ENCODE measurements at regions not wholly inside any gene's neighbourhood (a gene's known extent, or its start where the extent isn't known, plus 50 kb on each side); places are given as distances from the start of the nearest gene placed in this dataset.

GRCh38 chr5:88399561-88399960 is 130.9 kb upstream of the TMEM161B start:
- H4K8ac ChIP-seq (replicated peaks; ENCODE audit: insufficient read length, low read depth, low read length), result no peak overlapping the region
- no peak overlapping the region for H3K27ac ChIP-seq (ENCODE audit: insufficient read length, low read depth, low read length)
- H3K4me2 ChIP-seq (ENCODE audit: insufficient read depth, insufficient read length, low read length), result no peak overlapping the region
- peaks cover 3% of the 10 kb centered on the region; the same call in 1 of the 2 replicates for H3K4me1 ChIP-seq (ENCODE audit: insufficient read depth, low read length)
- no peaks in the 10 kb centered on the region for H3K27me3 ChIP-seq (ENCODE audit: insufficient read depth, low read length)
- H2BK15ac ChIP-seq (ENCODE audit: low read depth, low read length), result no peak overlapping the region
- Mint-ChIP-seq H3K9me3 (no peaks in the 10 kb centered on the region), H3K27me3 (ENCODE audit: low read depth) (peaks cover 4% of the 10 kb centered on the region; the same call in 1 of the 2 replicates), H3K27ac (no peak overlapping the region), H3K4me3 (no peak overlapping the region), H3K36me3 (ENCODE audit: insufficient read depth in 1 of 3, low read depth in 3 of 3) (no peaks in the 10 kb centered on the region), H3K4me1 (peaks cover 57 to 59% of the 10 kb centered on the region in 2 experiments)
- H4K5ac ChIP-seq (ENCODE audit: insufficient read length, low read depth, low read length), result no peak overlapping the region
- H3K23ac ChIP-seq (ENCODE audit: insufficient read length, low read depth, low read length), result no peak overlapping the region
- no peak overlapping the region for H3T11ph ChIP-seq (ENCODE audit: low read length)
- no peak overlapping the region for H2BK12ac ChIP-seq (ENCODE audit: insufficient read length, low read depth, low read length)
- H2BK120ac ChIP-seq (ENCODE audit: low read depth, low read length, poor library complexity, severe bottlenecking), result no peak overlapping the region
- H3K56ac ChIP-seq (ENCODE audit: insufficient read length, low read depth, low read length), result no peak overlapping the region
- H3K9me3 ChIP-seq (ENCODE audit: control insufficient read depth, low read depth, low read length), result no peaks in the 10 kb centered on the region
- no peak overlapping the region for H3K14ac ChIP-seq (ENCODE audit: insufficient read depth, low read length)
- no peak overlapping the region for H2BK5ac ChIP-seq (ENCODE audit: insufficient read length, low read length)
- no peaks in the 10 kb centered on the region for H4K20me1 ChIP-seq (ENCODE audit: control insufficient read depth, insufficient read depth, insufficient read length)
- no peak overlapping the region for H3K4ac ChIP-seq (ENCODE audit: low read depth, low read length)
- DNase-seq, result no peak
- H3K79me1 ChIP-seq (ENCODE audit: insufficient read depth, low read depth, low read length, poor library complexity, severe bottlenecking), result no peaks in the 10 kb centered on the region
- TF ChIP-seq, protein P1, sequence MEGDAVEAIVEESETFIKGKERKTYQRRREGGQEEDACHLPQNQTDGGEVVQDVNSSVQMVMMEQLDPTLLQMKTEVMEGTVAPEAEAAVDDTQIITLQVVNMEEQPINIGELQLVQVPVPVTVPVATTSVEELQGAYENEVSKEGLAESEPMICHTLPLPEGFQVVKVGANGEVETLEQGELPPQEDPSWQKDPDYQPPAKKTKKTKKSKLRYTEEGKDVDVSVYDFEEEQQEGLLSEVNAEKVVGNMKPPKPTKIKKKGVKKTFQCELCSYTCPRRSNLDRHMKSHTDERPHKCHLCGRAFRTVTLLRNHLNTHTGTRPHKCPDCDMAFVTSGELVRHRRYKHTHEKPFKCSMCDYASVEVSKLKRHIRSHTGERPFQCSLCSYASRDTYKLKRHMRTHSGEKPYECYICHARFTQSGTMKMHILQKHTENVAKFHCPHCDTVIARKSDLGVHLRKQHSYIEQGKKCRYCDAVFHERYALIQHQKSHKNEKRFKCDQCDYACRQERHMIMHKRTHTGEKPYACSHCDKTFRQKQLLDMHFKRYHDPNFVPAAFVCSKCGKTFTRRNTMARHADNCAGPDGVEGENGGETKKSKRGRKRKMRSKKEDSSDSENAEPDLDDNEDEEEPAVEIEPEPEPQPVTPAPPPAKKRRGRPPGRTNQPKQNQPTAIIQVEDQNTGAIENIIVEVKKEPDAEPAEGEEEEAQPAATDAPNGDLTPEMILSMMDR (conservative IDR thresholded peaks at IDR 0.05), result no peak
- no peak overlapping the region for H2AFZ ChIP-seq (ENCODE audit: low read length)
- H4K91ac ChIP-seq (ENCODE audit: insufficient read length, low read depth, low read length), result no peak overlapping the region
- H3K9ac ChIP-seq (ENCODE audit: extremely low read depth, insufficient read length, low read length), result no peak overlapping the region
- no peak overlapping the region for H2AK5ac ChIP-seq (ENCODE audit: insufficient read length, low read length)
- no peaks in the 10 kb centered on the region for H3K23me2 ChIP-seq (ENCODE audit: insufficient read length, low read depth, low read length, poor library complexity, severe bottlenecking)
- H3K18ac ChIP-seq (ENCODE audit: insufficient read length, low read depth, low read length), result no peak overlapping the region
- no peak overlapping the region for H2BK20ac ChIP-seq (ENCODE audit: low read depth, low read length, poor library complexity, severe bottlenecking)
- H3K79me2 ChIP-seq (ENCODE audit: insufficient read depth, low read length), result no peaks in the 10 kb centered on the region
- whole genome bisulfite sequencing (ENCODE audit: extremely low coverage, insufficient read length, low lambda C conversion rate), result no CpG with 5 or more reads among the region's 2 CpGs
